Hepatocyte (in vitro differentiated cells): ENCODE measurements at regions not wholly inside any gene's neighbourhood (a gene's known extent, or its start where the extent isn't known, plus 50 kb on each side); places are given as distances from the start of the nearest gene placed in this dataset.
"Not testable (repeated sequence)": the region's sequence is repeated elsewhere in the genome, so short reads cannot be mapped to it uniquely, and the experiment has no call there.

ENCODE experiments used
- DNase-seq: peaks from one replicate; pipeline ENCODE4 v3.0.0-alpha.2; 2016; ENCODE audit warnings: low spot score
- H2AFZ ChIP-seq: fragments of 200-600 bp; sonication (generic); 2 replicates; pipeline ENCODE4 v1.6.0; 2016; ENCODE audit warnings: antibody characterized with exemption, mild to moderate bottlenecking
- H3K27ac ChIP-seq: fragments of 200-600 bp; sonication (generic); 2 replicates; pipeline ENCODE4 v1.5.1; 2016; ENCODE audit warnings: mild to moderate bottlenecking
- H3K27me3 ChIP-seq: fragments of 200-600 bp; sonication (generic); 2 replicates; pipeline ENCODE4 v1.6.1; 2016
- H3K36me3 ChIP-seq: fragments of 200-600 bp; sonication (generic); replicated peaks from 2 replicates; pipeline ENCODE4 v1.5.1; 2016; ENCODE audit warnings: low read depth; ENCODE audit not compliant: insufficient read depth
- H3K4me1 ChIP-seq: fragments of 200-600 bp; sonication (generic); 2 replicates; pipeline ENCODE4 v1.5.1; 2016; ENCODE audit warnings: mild to moderate bottlenecking, moderate library complexity; ENCODE audit not compliant: insufficient read depth
- H3K4me2 ChIP-seq: fragments of 200-600 bp; sonication (generic); 2 replicates; pipeline ENCODE4 v1.6.0; 2016
- H3K4me3 ChIP-seq: fragments of 200-600 bp; sonication (generic); 2 replicates; pipeline ENCODE4 v1.5.1; 2016; ENCODE audit warnings: mild to moderate bottlenecking
- H3K79me2 ChIP-seq: fragments of 200-600 bp; sonication (generic); 2 replicates; pipeline ENCODE4 v1.6.0; 2017; ENCODE audit warnings: mild to moderate bottlenecking
- H3K9me2 ChIP-seq: fragments of 200-600 bp; sonication (generic); replicated peaks from 2 replicates; pipeline ENCODE4 v1.6.0; 2017; ENCODE audit warnings: mild to moderate bottlenecking; ENCODE audit not compliant: insufficient read depth
- H3K9me3 ChIP-seq: fragments of 200-600 bp; sonication (generic); 2 replicates; pipeline ENCODE4 v1.5.1; 2016; ENCODE audit warnings: low read depth, mild to moderate bottlenecking
- H4K20me1 ChIP-seq: fragments of 200-600 bp; sonication (generic); 2 replicates; pipeline ENCODE4 v1.6.0; 2016; ENCODE audit warnings: mild to moderate bottlenecking; ENCODE audit not compliant: insufficient read depth, poor library complexity, severe bottlenecking
- CTCF ChIP-seq: fragments of 200-600 bp; sonication (generic); IDR thresholded peaks from 2 replicates; pipeline ENCODE4 v1.5.1; 2016; ENCODE audit warnings: antibody characterized with exemption, mild to moderate bottlenecking; ENCODE audit not compliant: poor library complexity
- EZH2 ChIP-seq: fragments of 200-600 bp; sonication (generic); IDR thresholded peaks from 2 replicates; pipeline ENCODE4 v1.6.1; 2016; ENCODE audit warnings: antibody characterized with exemption, mild to moderate bottlenecking, borderline replicate concordance
- EZH2phosphoT487 ChIP-seq: fragments of 200-600 bp; sonication (generic); IDR thresholded peaks from one replicate; pipeline ENCODE4 v1.6.1; 2018; ENCODE audit warnings: antibody characterized with exemption, mild to moderate bottlenecking, low read depth, moderate library complexity; ENCODE audit not compliant: unreplicated experiment, severe bottlenecking
- WGBS: methylation state at CpG from one replicate; pipeline ENCODE4 v1.1.6; 2016; ENCODE audit warnings: low lambda C conversion rate; ENCODE audit errors: missing lambda C conversion rate; 5-methylcytosine and 5-hydroxymethylcytosine counted together

GRCh38 chr6:85078058-85078457 lies 313.7 kb upstream of the TBX18 start:
- TF ChIP-seq CTCF (no peak), EZH2phosphoT487 (peak; percentile 99)

GRCh38 chr6:85077098-85077497 lies 312.7 kb upstream of the TBX18 start:
- Histone ChIP-seq H3K4me1 (peaks cover 5% of the 10 kb centered on the region), H3K9me2 (no peaks in the 10 kb centered on the region), H3K27me3 (peaks cover 12% of the 10 kb centered on the region), H3K9me3 (no peaks in the 10 kb centered on the region), H2AFZ (no peak overlapping the region), H3K27ac (no peak overlapping the region), H3K4me2 (no peak overlapping the region), H3K4me3 (no peak overlapping the region), H4K20me1 (no peaks in the 10 kb centered on the region), H3K36me3 (no peaks in the 10 kb centered on the region), H3K79me2 (no peaks in the 10 kb centered on the region)
- WGBS: 11% methylated on average over 1 of the region's 1 CpG
- no peak for DNase-seq
- TF ChIP-seq EZH2phosphoT487 (no peak), EZH2 (no peak), CTCF (no peak)

More at GRCh38 chr6:85078058-85078457, 313.7 kb upstream of the TBX18 start:
- Histone ChIP-seq H3K9me2 (no peaks in the 10 kb centered on the region), H3K27me3 (peaks cover 15% of the 10 kb centered on the region), H3K4me3 (no peak overlapping the region), H3K27ac (no peak overlapping the region), H3K4me1 (peaks cover 5% of the 10 kb centered on the region), H3K36me3 (no peaks in the 10 kb centered on the region), H3K9me3 (no peaks in the 10 kb centered on the region), H3K4me2 (no peak overlapping the region), H2AFZ (no peak overlapping the region), H3K79me2 (no peaks in the 10 kb centered on the region), H4K20me1 (no peaks in the 10 kb centered on the region)
- WGBS: 10% methylated on average over 3 of the region's 3 CpGs
- peak; percentile 64 for DNase-seq

GRCh38 chr6:85071845-85072244 lies 307.4 kb upstream of the TBX18 start:
- 97% methylated on average over 6 of the region's 6 CpGs for WGBS
- H3K9me3 ChIP-seq, H3K4me1 ChIP-seq, H2AFZ ChIP-seq, H3K27ac ChIP-seq, DNase-seq, H3K36me3 ChIP-seq, H4K20me1 ChIP-seq, H3K4me3 ChIP-seq, H3K79me2 ChIP-seq, H3K4me2 ChIP-seq, H3K27me3 ChIP-seq, H3K9me2 ChIP-seq: not testable (repeated sequence)

- Histone ChIP-seq H4K20me1 (no peaks in the 10 kb centered on the region), H3K36me3 (no peaks in the 10 kb centered on the region), H2AFZ (no peak overlapping the region), H3K4me1 (no peaks in the 10 kb centered on the region), H3K9me2 (no peaks in the 10 kb centered on the region), H3K9me3 (no peaks in the 10 kb centered on the region), H3K27me3 (no peaks in the 10 kb centered on the region), H3K4me2 (no peak overlapping the region), H3K27ac (no peak overlapping the region), H3K4me3 (no peak overlapping the region), H3K79me2 (no peaks in the 10 kb centered on the region)
- TF ChIP-seq EZH2 (no peak), CTCF (no peak), EZH2phosphoT487 (no peak)
- DNase-seq: no peak
- 94% methylated on average over 1 of the region's 1 CpG for WGBS
Observed at GRCh38 chr6:85069577-85069976, 305.2 kb upstream of the TBX18 start.
